ENCODE measurements at regions not wholly inside any gene's neighbourhood (a gene's known extent, or its start where the extent isn't known, plus 50 kb on each side); places are given as distances from the start of the nearest gene placed in this dataset.
"Not testable (repeated sequence)": the region's sequence is repeated elsewhere in the genome, so short reads cannot be mapped to it uniquely, and the experiment has no call there.

DNA sequence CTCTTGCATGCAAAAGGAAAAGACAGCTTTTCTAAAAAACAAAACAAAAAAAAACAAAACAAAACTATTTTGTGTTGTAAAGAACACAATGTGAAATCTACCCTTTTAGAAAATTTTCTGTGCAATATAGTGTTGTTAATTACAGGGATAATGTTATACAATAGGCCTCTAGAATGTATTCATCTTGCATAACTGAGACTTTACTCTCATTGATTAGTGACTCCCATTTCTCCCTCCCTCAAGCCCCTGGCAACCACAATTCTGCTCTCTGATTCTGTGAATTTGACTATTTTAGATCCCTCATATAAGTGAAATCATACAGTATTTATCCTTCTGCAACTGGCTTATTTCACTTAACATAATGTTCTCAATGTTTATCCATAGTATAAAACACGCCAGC is 234.1 kb downstream of the TMEM161B start:
- H3K4me3 ChIP-seq (ENCODE audit: low read depth, low read length): no peak overlapping the region
- no peak for TF ChIP-seq CTCF (IDR thresholded peaks at IDR 0.05; ENCODE audit: borderline replicate concordance, insufficient read depth, low read depth, low read length)

DNA sequence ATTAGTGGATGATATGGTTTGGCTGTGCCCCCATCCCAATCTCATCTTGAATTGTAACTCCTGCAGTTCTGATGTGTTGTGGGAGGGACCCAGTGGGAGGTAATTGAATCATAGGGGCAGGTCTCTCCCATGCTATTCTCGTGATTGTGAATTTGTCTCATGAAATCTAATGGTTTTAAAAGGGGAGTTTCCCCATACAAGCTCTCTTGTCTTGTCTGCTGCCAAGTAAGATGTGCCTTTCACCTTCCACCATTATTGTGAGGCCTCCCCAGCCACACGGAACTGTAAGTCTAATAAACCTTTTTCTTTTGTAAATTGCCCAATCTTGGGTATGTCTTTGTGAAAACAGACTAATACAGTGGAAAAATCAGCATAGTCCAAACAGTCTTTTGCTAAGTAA is 235.5 kb downstream of the TMEM161B start:
- H3K4me3 ChIP-seq (ENCODE audit: low read depth, low read length): no peak overlapping the region

GRCh38 chr5:88029011-88029410 is 239.6 kb downstream of the TMEM161B start:
- no peak for TF ChIP-seq CTCF (IDR thresholded peaks at IDR 0.05; ENCODE audit: borderline replicate concordance, insufficient read depth, low read depth, low read length)
- no peak overlapping the region for H3K4me3 ChIP-seq (ENCODE audit: low read depth, low read length)

More for the DNA sequence above, 235.5 kb downstream of the TMEM161B start:
- TF ChIP-seq CTCF (IDR thresholded peaks at IDR 0.05; ENCODE audit: borderline replicate concordance, insufficient read depth, low read depth, low read length): no peak

GRCh38 chr5:88021141-88021540 is 247.5 kb downstream of the TMEM161B start:
- no peak overlapping the region for H3K4me3 ChIP-seq (ENCODE audit: low read depth, low read length)
- TF ChIP-seq CTCF (IDR thresholded peaks at IDR 0.05; ENCODE audit: borderline replicate concordance, insufficient read depth, low read depth, low read length): no peak

DNA sequence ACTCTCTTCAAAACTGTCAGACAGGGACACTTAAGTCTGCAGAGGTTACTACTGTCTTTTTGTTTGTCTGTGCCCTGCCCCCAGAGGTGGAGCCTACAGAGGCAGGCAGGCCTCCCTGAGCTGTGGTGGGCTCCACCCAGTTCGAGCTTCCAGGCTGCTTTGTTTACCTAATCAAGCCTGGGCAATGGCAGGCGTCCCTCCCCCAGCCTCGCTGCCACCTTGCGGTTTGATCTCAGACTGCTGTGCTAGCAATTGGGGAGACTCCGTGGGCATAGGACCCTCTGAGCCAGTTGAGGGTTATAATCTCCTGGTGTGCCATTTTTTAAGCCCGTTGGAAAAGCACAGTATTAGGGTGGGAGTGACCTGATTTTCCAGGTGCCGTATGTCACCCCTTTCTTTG is 253.7 kb downstream of the TMEM161B start:
- H3K4me3 ChIP-seq (ENCODE audit: low read depth, low read length): not testable (repeated sequence)

GRCh38 chr5:88000877-88001276 is 267.8 kb downstream of the TMEM161B start:
- no peak overlapping the region for H3K4me3 ChIP-seq (ENCODE audit: low read depth, low read length)
- TF ChIP-seq CTCF (IDR thresholded peaks at IDR 0.05; ENCODE audit: borderline replicate concordance, insufficient read depth, low read depth, low read length): no peak

- H3K4me3 ChIP-seq (ENCODE audit: low read depth, low read length): no peak overlapping the region
- no peak for TF ChIP-seq CTCF (IDR thresholded peaks at IDR 0.05; ENCODE audit: borderline replicate concordance, insufficient read depth, low read depth, low read length)
These were observed 271.0 kb downstream of the TMEM161B start for GRCh38 chr5:87997662-87998061.

DNA sequence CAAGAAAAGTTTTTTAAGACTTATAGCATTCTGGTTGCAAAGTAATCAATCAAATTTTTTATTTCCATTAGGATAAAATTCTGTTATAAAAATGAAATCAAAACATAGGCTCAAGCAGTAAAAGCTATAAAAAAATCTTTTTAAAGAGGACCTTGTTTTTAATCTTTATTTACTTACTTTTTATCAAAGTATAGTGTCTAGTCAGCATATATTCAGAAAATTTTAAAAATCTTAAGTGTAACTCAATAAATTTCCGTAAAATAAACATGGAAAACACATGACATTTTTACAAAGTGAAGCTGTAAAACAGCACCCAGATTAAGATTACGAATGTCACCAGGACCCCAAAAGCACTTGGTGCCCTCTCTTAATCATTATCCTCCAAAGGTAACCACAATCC is 302.4 kb downstream of the TMEM161B start:
- no peak for TF ChIP-seq CTCF (IDR thresholded peaks at IDR 0.05; ENCODE audit: borderline replicate concordance, insufficient read depth, low read depth, low read length)

More for the DNA sequence above, 302.4 kb downstream of the TMEM161B start:
- no peak overlapping the region for H3K4me3 ChIP-seq (ENCODE audit: low read depth, low read length)
